Cortex of kidney (tissue), 1 donor: ENCODE measurements at regions not wholly inside any gene's neighbourhood (a gene's known extent, or its start where the extent isn't known, plus 50 kb on each side); places are given as distances from the start of the nearest gene placed in this dataset.
"Not testable (repeated sequence)": the region's sequence is repeated elsewhere in the genome, so short reads cannot be mapped to it uniquely, and the experiment has no call there.

Experiments used
- DNase-seq: peaks from one replicate; lab custom pipeline; 2025; lab: John Stamatoyannopoulos, UW

GRCh38 chr11:67804435-67805252 lies 130.2 kb upstream of the ALDH3B2 start:
- DNase-seq, result not testable (repeated sequence)

- not testable (repeated sequence) for DNase-seq
These were observed 129.1 kb upstream of the ALDH3B2 start for GRCh38 chr11:67803519-67803918.

GRCh38 chr11:67803055-67803454 lies 128.6 kb upstream of the ALDH3B2 start:
- not testable (repeated sequence) for DNase-seq

- not testable (repeated sequence) for DNase-seq
These were observed 128.2 kb upstream of the ALDH3B2 start for GRCh38 chr11:67802623-67803022.

- not testable (repeated sequence) for DNase-seq
These were observed 127.0 kb upstream of the ALDH3B2 start for GRCh38 chr11:67801397-67801796.

GRCh38 chr11:67800591-67800990 lies 126.2 kb upstream of the ALDH3B2 start:
- not testable (repeated sequence) for DNase-seq

- not testable (repeated sequence) for DNase-seq
These were observed 125.4 kb upstream of the ALDH3B2 start for GRCh38 chr11:67799808-67800207.

- not testable (repeated sequence) for DNase-seq
These were observed 123.5 kb upstream of the ALDH3B2 start for GRCh38 chr11:67797726-67798521.

GRCh38 chr11:67795746-67796145 lies 121.3 kb upstream of the ALDH3B2 start:
- no peak for DNase-seq

GRCh38 chr11:67793750-67794149 lies 119.3 kb upstream of the ALDH3B2 start:
- DNase-seq, result not testable (repeated sequence)

- not testable (repeated sequence) for DNase-seq
These were observed 118.0 kb upstream of the ALDH3B2 start for GRCh38 chr11:67792273-67792990.

- DNase-seq, result not testable (repeated sequence)
These were observed 117.3 kb upstream of the ALDH3B2 start for GRCh38 chr11:67791598-67792170.

- DNase-seq, result not testable (repeated sequence)
These were observed 113.9 kb upstream of the ALDH3B2 start for GRCh38 chr11:67788341-67788695.

GRCh38 chr11:67787681-67788340 lies 113.4 kb upstream of the ALDH3B2 start:
- not testable (repeated sequence) for DNase-seq

- not testable (repeated sequence) for DNase-seq
These were observed 107.5 kb upstream of the ALDH3B2 start for GRCh38 chr11:67781967-67782366.

- DNase-seq, result not testable (repeated sequence)
These were observed 107.1 kb upstream of the ALDH3B2 start for GRCh38 chr11:67781506-67781905.

- no peak for DNase-seq
These were observed 105.6 kb upstream of the ALDH3B2 start for GRCh38 chr11:67780056-67780455.

- not testable (repeated sequence) for DNase-seq
These were observed 104.9 kb upstream of the ALDH3B2 start for GRCh38 chr11:67779189-67779875.

- no peak for DNase-seq
These were observed 102.6 kb upstream of the ALDH3B2 start for GRCh38 chr11:67776852-67777520.

GRCh38 chr11:67774175-67774574 lies 99.8 kb upstream of the ALDH3B2 start:
- not testable (repeated sequence) for DNase-seq
